ENCODE measurements at regions not wholly inside any gene's neighbourhood (a gene's known extent, or its start where the extent isn't known, plus 50 kb on each side); places are given as distances from the start of the nearest gene placed in this dataset.

- no peak for DNase-seq
These were observed 669.1 kb upstream of the PCDH20 start for GRCh38 chr13:62084728-62085127.

- no peak for DNase-seq
These were observed 652.2 kb upstream of the PCDH20 start for GRCh38 chr13:62067821-62068220.

- DNase-seq: no peak
These were observed 649.4 kb upstream of the PCDH20 start for GRCh38 chr13:62065016-62065415.

- no peak for DNase-seq
These were observed 646.1 kb upstream of the PCDH20 start for GRCh38 chr13:62061751-62062150.

- no peak for DNase-seq
These were observed 644.9 kb upstream of the PCDH20 start for GRCh38 chr13:62060570-62060969.

GRCh38 chr13:62057286-62057685 is 641.6 kb upstream of the PCDH20 start:
- DNase-seq: no peak

- no peak for DNase-seq
These were observed 634.3 kb upstream of the PCDH20 start for GRCh38 chr13:62049992-62050391.

GRCh38 chr13:62046512-62046911 is 630.9 kb upstream of the PCDH20 start:
- DNase-seq: no peak

GRCh38 chr13:62043600-62043999 is 628.0 kb upstream of the PCDH20 start:
- no peak for DNase-seq

- no peak for DNase-seq
These were observed 625.2 kb upstream of the PCDH20 start for GRCh38 chr13:62040806-62041205.

GRCh38 chr13:62040078-62040477 is 624.4 kb upstream of the PCDH20 start:
- no peak for DNase-seq

GRCh38 chr13:62038214-62038613 is 622.6 kb upstream of the PCDH20 start:
- no peak for DNase-seq

GRCh38 chr13:62035981-62036380 is 620.3 kb upstream of the PCDH20 start:
- DNase-seq: peak; percentile 48

- no peak for DNase-seq
These were observed 618.3 kb upstream of the PCDH20 start for GRCh38 chr13:62033934-62034333.

GRCh38 chr13:62022369-62022768 is 606.7 kb upstream of the PCDH20 start:
- no peak for DNase-seq

- no peak for DNase-seq
These were observed 604.2 kb upstream of the PCDH20 start for GRCh38 chr13:62019858-62020257.

GRCh38 chr13:62014299-62014698 is 598.6 kb upstream of the PCDH20 start:
- peak; percentile 10 for DNase-seq

GRCh38 chr13:62003452-62003851 is 587.8 kb upstream of the PCDH20 start:
- DNase-seq: no peak

- no peak for DNase-seq
These were observed 578.5 kb upstream of the PCDH20 start for GRCh38 chr13:61994174-61994573.

- DNase-seq: no peak
These were observed 574.3 kb upstream of the PCDH20 start for GRCh38 chr13:61989978-61990377.

GRCh38 chr13:61988810-61989209 is 573.2 kb upstream of the PCDH20 start:
- DNase-seq: no peak

- DNase-seq: no peak
These were observed 559.4 kb upstream of the PCDH20 start for GRCh38 chr13:61975001-61975400.

- DNase-seq: no peak
These were observed 550.1 kb upstream of the PCDH20 start for GRCh38 chr13:61965756-61966155.

- DNase-seq: no peak
These were observed 545.3 kb upstream of the PCDH20 start for GRCh38 chr13:61960981-61961380.

- DNase-seq: peak; percentile 19
These were observed 538.4 kb upstream of the PCDH20 start for GRCh38 chr13:61954092-61954491.

- no peak for DNase-seq
These were observed 535.2 kb upstream of the PCDH20 start for GRCh38 chr13:61950828-61951227.
